ENCODE measurements at regions not wholly inside any gene's neighbourhood (a gene's known extent, or its start where the extent isn't known, plus 50 kb on each side); places are given as distances from the start of the nearest gene placed in this dataset.

DNA sequence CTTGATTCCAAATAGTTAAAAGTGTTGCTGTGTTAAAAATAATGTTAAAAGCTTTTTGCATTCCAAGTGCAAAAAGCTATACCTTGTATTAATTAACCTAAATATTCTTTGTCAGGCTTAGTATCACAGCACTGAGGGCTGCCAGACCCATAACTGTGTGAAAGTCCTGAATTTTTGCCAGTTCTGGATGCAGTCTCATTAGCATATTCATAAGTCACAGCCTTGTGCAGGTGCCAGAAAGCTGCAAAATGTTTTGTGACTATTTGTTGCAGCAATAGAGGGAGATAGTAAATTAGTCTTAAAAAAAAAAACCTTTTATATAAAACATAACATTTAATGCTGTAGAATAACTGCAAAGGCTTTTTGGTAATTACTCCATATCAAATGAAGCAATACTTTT, 56.6 kb downstream of the SLITRK1 start:
- TF ChIP-seq CTCF (IDR thresholded peaks at IDR 0.05; ENCODE audit: poor library complexity) = no peak
- no peak for TF ChIP-seq EZH2 (IDR thresholded peaks at IDR 0.05; ENCODE audit: borderline replicate concordance)

Measured in hepatocyte (in vitro differentiated cells).